ENCODE measurements at regions not wholly inside any gene's neighbourhood (a gene's known extent, or its start where the extent isn't known, plus 50 kb on each side); places are given as distances from the start of the nearest gene placed in this dataset.

GRCh38 chr2:160790738-160791137 is 297.1 kb upstream of the RBMS1 start:
- TF ChIP-seq CTCF (IDR thresholded peaks at IDR 0.05) (no peak), POLR2A (IDR thresholded peaks at IDR 0.05) (no peak), EP300 (IDR thresholded peaks at IDR 0.05) (no peak)

Data from tibial nerve (tissue), 4 donors.